ENCODE measurements at regions not wholly inside any gene's neighbourhood (a gene's known extent, or its start where the extent isn't known, plus 50 kb on each side); places are given as distances from the start of the nearest gene placed in this dataset.
A peak's percentile ranks its signal among the peaks of the same experiment; 100 is the strongest.

DNA sequence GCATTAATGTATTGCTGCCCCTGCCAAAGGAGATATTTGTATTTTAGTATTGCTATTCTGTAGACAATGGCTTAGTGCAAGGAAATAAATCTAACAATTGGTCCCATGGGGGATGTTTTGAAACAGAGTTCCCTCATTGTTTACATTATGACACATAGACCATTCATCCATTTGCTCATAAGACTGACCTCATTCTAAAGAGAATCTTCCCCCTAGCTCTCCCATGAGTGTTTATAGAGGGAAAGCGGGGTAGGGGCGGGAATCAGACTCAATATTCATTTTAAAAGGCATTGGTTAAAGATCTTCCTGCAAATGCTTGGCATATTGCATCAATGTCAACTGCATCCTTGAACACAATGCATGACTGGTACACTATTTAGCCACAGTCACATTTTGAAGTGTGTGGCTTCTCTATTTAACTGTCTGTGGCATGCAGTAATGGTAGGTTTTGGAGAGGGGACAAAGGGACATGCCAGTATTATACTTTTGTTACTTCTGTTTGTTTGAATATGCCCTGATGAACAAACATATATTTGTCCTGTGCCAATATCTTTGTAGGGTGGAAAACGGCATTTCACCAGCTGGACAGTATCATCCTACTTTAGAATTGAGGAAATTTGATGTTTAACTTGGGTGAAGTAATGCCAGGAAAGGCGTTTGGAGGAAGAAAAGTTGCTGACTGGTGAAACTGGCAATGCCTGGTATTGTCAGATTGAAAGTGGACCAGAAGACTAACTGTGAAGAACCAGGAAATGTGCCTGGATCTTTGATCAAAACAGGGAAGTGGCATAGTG, 84.1 kb upstream of the MEGF10 start:
- no peaks in the 10 kb centered on the region for H3K4me1 ChIP-seq (ENCODE audit: control insufficient read depth, insufficient read depth, low read length)
- no peak overlapping the region for H3K27ac ChIP-seq (ENCODE audit: low read length)
- in situ Hi-C loops (cut with HindIII; ENCODE audit: low pct_unique_long_range_greater_than_20kb, low sequenced_read_pairs) (no loop called here), intact Hi-C loops (cut with micrococcal nuclease; ENCODE audit: unreplicated experiment) (no loop called here)
- ATAC-seq (peak; percentile 66; the same call in 1 of the 2 replicates), DNase-seq (ENCODE audit: low read depth, low spot score) (peak; percentile 56)
- H3K4me3 ChIP-seq (ENCODE audit: low read depth in 2 of 2, low read length in 2 of 2) = no peak overlapping the region
- H3K27me3 ChIP-seq (ENCODE audit: control insufficient read depth, insufficient read depth, low read length) = no peaks in the 10 kb centered on the region
- H3K9me3 ChIP-seq (ENCODE audit: control insufficient read depth, insufficient read depth, low read depth, low read length) = no peaks in the 10 kb centered on the region
- TF ChIP-seq TCF7L2 (IDR thresholded peaks at IDR 0.05; ENCODE audit: low read depth, low read length) (no peak), POLR2AphosphoS5 (IDR thresholded peaks at IDR 0.05; ENCODE audit: low read depth, low read length) (no peak), SIN3A (IDR thresholded peaks at IDR 0.05; ENCODE audit: borderline replicate concordance, insufficient read depth, low read depth, low read length) (no peak)
- TF ChIP-seq, protein P1, sequence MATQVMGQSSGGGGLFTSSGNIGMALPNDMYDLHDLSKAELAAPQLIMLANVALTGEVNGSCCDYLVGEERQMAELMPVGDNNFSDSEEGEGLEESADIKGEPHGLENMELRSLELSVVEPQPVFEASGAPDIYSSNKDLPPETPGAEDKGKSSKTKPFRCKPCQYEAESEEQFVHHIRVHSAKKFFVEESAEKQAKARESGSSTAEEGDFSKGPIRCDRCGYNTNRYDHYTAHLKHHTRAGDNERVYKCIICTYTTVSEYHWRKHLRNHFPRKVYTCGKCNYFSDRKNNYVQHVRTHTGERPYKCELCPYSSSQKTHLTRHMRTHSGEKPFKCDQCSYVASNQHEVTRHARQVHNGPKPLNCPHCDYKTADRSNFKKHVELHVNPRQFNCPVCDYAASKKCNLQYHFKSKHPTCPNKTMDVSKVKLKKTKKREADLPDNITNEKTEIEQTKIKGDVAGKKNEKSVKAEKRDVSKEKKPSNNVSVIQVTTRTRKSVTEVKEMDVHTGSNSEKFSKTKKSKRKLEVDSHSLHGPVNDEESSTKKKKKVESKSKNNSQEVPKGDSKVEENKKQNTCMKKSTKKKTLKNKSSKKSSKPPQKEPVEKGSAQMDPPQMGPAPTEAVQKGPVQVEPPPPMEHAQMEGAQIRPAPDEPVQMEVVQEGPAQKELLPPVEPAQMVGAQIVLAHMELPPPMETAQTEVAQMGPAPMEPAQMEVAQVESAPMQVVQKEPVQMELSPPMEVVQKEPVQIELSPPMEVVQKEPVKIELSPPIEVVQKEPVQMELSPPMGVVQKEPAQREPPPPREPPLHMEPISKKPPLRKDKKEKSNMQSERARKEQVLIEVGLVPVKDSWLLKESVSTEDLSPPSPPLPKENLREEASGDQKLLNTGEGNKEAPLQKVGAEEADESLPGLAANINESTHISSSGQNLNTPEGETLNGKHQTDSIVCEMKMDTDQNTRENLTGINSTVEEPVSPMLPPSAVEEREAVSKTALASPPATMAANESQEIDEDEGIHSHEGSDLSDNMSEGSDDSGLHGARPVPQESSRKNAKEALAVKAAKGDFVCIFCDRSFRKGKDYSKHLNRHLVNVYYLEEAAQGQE (IDR thresholded peaks at IDR 0.05; ENCODE audit: insufficient read depth in 1 of 2, low read depth in 2 of 2, low read length in 1 of 2) = no peak
- TF ChIP-seq, protein P2, sequence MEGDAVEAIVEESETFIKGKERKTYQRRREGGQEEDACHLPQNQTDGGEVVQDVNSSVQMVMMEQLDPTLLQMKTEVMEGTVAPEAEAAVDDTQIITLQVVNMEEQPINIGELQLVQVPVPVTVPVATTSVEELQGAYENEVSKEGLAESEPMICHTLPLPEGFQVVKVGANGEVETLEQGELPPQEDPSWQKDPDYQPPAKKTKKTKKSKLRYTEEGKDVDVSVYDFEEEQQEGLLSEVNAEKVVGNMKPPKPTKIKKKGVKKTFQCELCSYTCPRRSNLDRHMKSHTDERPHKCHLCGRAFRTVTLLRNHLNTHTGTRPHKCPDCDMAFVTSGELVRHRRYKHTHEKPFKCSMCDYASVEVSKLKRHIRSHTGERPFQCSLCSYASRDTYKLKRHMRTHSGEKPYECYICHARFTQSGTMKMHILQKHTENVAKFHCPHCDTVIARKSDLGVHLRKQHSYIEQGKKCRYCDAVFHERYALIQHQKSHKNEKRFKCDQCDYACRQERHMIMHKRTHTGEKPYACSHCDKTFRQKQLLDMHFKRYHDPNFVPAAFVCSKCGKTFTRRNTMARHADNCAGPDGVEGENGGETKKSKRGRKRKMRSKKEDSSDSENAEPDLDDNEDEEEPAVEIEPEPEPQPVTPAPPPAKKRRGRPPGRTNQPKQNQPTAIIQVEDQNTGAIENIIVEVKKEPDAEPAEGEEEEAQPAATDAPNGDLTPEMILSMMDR (IDR thresholded peaks at IDR 0.05) = no peak
- ChIA-PET POLR2A (no interaction called here), CTCF (no interaction called here)
- H3K36me3 ChIP-seq (ENCODE audit: control insufficient read depth, insufficient read depth, low read length) = no peaks in the 10 kb centered on the region
- no TSS peak for BruUV-seq (replicated peaks)

DNA sequence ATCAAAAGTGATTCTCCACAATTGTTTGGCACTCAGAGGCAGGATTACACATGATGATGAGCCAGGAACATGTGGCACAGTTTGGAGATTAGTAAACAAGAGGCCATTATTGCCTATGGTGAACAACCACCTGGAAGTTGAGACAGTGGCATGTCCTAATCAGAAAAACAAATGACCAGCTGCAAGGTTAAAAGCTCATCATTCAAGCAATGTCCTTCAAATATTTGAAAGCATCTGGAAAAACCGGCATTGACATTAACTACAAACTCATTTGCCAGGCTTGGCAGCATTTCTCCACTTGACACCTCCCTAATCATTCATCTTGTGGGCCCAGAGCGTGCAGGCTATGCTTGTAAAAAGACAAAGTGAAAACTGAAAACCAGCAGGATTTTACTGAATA, 80.6 kb upstream of the MEGF10 start:
- CTCF ChIA-PET = no interaction called here
- H3K36me3 ChIP-seq (ENCODE audit: control insufficient read depth, insufficient read depth, low read length) = no peaks in the 10 kb centered on the region
- ATAC-seq = no peak
- H3K27ac ChIP-seq (ENCODE audit: low read length) = no peak overlapping the region
- DNase-seq (ENCODE audit: low read depth, low spot score) = no peak
- H3K4me1 ChIP-seq (ENCODE audit: control insufficient read depth, insufficient read depth, low read length) = no peaks in the 10 kb centered on the region
- in situ Hi-C loops (cut with HindIII; ENCODE audit: low pct_unique_long_range_greater_than_20kb, low sequenced_read_pairs) = no loop called here
- intact Hi-C loops (cut with micrococcal nuclease; ENCODE audit: unreplicated experiment) = no loop called here
- no peak overlapping the region for H3K4me3 ChIP-seq (ENCODE audit: low read depth in 2 of 2, low read length in 2 of 2)
- no peaks in the 10 kb centered on the region for H3K27me3 ChIP-seq (ENCODE audit: control insufficient read depth, insufficient read depth, low read length)
- no TSS peak for BruUV-seq (replicated peaks)
- H3K9me3 ChIP-seq (ENCODE audit: control insufficient read depth, insufficient read depth, low read depth, low read length) = no peaks in the 10 kb centered on the region
- TF ChIP-seq TCF7L2 (IDR thresholded peaks at IDR 0.05; ENCODE audit: low read depth, low read length) = no peak
- no peak for TF ChIP-seq SIN3A (IDR thresholded peaks at IDR 0.05; ENCODE audit: borderline replicate concordance, insufficient read depth, low read depth, low read length)
- TF ChIP-seq, protein P1 (IDR thresholded peaks at IDR 0.05; ENCODE audit: insufficient read depth in 1 of 2, low read depth in 2 of 2, low read length in 1 of 2) = no peak
- TF ChIP-seq, protein P2 (IDR thresholded peaks at IDR 0.05) = no peak
- no peak for TF ChIP-seq POLR2AphosphoS5 (IDR thresholded peaks at IDR 0.05; ENCODE audit: low read depth, low read length)
- POLR2A ChIA-PET = no interaction called here
